RWPE1 (cell line): ENCODE measurements at regions not wholly inside any gene's neighbourhood (a gene's known extent, or its start where the extent isn't known, plus 50 kb on each side); places are given as distances from the start of the nearest gene placed in this dataset.

Source experiments
- CTCF ChIA-PET: fragments of 350-600 bp; sonication (Branson Sonifier 250); formaldehyde crosslinking; extraction: SDS; loops from one replicate; lab custom pipeline; 2021; lab: Yijun Ruan, JAX
- POLR2A ChIA-PET: fragments of 400-600 bp; formaldehyde crosslinking; extraction: SDS; loops from one replicate; lab custom pipeline; 2020; ENCODE audit warnings: antibody characterized with exemption; ENCODE audit not compliant: low non-redundant PET; lab: Yijun Ruan, JAX
- DNase-seq: peaks from one replicate; pipeline ENCODE4 v3.0.0; 2012; ENCODE audit warnings: low spot score
- H3K27ac ChIP-seq: fragments of 450-650 bp; 2 replicates; pipeline ENCODE4 v1.5.1; 2017
- CTCF ChIP-seq: fragments of 450-650 bp; conservative IDR thresholded peaks from 2 replicates; pipeline ENCODE4 v1.5.1; 2017; ENCODE audit warnings: low read depth, mild to moderate bottlenecking

GRCh38 chr2:126783341-126783740, 115.3 kb upstream of the TEX51 start:
- H3K27ac ChIP-seq = no peak overlapping the region
- ChIA-PET POLR2A (no interaction called here), CTCF (no interaction called here)
- no peak for DNase-seq
- no peak for TF ChIP-seq CTCF

- CTCF ChIA-PET = no interaction called here
- no peak for TF ChIP-seq CTCF
- POLR2A ChIA-PET = no interaction called here
- H3K27ac ChIP-seq = no peak overlapping the region
- no peak for DNase-seq
Measured at GRCh38 chr2:126784045-126784444, 114.6 kb upstream of the TEX51 start.

- H3K27ac ChIP-seq = no peak overlapping the region
- no peak for TF ChIP-seq CTCF
- no peak for DNase-seq
- ChIA-PET CTCF (no interaction called here), POLR2A (no interaction called here)
Measured at GRCh38 chr2:126784621-126785020, 114.1 kb upstream of the TEX51 start.

- ChIA-PET POLR2A (no interaction called here), CTCF (interaction anchor here (0.6 kb wide), 1 partner anchor 1970 kb away, joined by 5 read pairs; no protein-coding TSS in a partner anchor)
- no peak for TF ChIP-seq CTCF
- H3K27ac ChIP-seq = no peak overlapping the region
- no peak for DNase-seq
Measured at GRCh38 chr2:126785236-126785635, 113.5 kb upstream of the TEX51 start.

- DNase-seq = no peak
- ChIA-PET POLR2A (no interaction called here), CTCF (interaction anchor here (0.6 kb wide), 1 partner anchor 1969 kb away, joined by 5 read pairs; no protein-coding TSS in a partner anchor)
- no peak overlapping the region for H3K27ac ChIP-seq
- no peak for TF ChIP-seq CTCF
Measured at GRCh38 chr2:126785862-126786261, 112.8 kb upstream of the TEX51 start.

- no peak overlapping the region for H3K27ac ChIP-seq
- CTCF ChIA-PET = no interaction called here
- no peak for TF ChIP-seq CTCF
- DNase-seq = no peak
- POLR2A ChIA-PET = no interaction called here
Measured at GRCh38 chr2:126786765-126787164, 111.9 kb upstream of the TEX51 start.

GRCh38 chr2:126787289-126787688, 111.4 kb upstream of the TEX51 start:
- POLR2A ChIA-PET = no interaction called here
- DNase-seq = no peak
- H3K27ac ChIP-seq = no peak overlapping the region
- CTCF ChIA-PET = no interaction called here
- TF ChIP-seq CTCF = no peak
